ENCODE measurements at regions not wholly inside any gene's neighbourhood (a gene's known extent, or its start where the extent isn't known, plus 50 kb on each side); places are given as distances from the start of the nearest gene placed in this dataset.

DNA sequence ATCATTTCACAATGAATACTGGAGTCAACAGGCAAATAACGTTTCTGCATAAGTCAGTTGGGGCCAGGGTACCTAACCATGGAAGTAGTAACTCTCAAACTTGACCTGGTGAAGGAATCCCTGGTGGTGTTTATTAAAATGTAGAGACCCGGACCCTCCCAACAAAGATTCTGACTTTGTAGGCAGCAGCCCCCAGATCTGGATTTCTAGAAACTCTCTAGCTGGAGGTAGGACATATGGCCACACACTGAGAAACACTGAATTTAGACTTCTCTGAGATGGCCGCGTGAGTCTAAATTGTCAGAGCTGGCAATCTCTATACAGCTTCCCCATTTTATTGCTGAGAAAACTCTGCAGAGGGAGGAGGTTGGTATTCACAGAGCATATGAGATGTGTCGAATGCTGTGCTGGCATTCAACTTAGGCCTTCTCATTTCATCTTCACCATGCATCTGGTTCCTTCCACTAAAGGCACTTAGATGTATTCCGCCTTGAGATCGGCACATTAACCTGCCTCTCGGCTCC lies 278.1 kb downstream of the CYRIA start:
- no peak overlapping the region for H2BK12ac ChIP-seq (ENCODE audit: insufficient read length, low read depth, low read length)
- no peak overlapping the region for H2BK15ac ChIP-seq (ENCODE audit: low read depth, low read length)
- TF ChIP-seq, protein P1, sequence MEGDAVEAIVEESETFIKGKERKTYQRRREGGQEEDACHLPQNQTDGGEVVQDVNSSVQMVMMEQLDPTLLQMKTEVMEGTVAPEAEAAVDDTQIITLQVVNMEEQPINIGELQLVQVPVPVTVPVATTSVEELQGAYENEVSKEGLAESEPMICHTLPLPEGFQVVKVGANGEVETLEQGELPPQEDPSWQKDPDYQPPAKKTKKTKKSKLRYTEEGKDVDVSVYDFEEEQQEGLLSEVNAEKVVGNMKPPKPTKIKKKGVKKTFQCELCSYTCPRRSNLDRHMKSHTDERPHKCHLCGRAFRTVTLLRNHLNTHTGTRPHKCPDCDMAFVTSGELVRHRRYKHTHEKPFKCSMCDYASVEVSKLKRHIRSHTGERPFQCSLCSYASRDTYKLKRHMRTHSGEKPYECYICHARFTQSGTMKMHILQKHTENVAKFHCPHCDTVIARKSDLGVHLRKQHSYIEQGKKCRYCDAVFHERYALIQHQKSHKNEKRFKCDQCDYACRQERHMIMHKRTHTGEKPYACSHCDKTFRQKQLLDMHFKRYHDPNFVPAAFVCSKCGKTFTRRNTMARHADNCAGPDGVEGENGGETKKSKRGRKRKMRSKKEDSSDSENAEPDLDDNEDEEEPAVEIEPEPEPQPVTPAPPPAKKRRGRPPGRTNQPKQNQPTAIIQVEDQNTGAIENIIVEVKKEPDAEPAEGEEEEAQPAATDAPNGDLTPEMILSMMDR (conservative IDR thresholded peaks at IDR 0.05), result no peak
- Mint-ChIP-seq H3K4me1 (no peaks in the 10 kb centered on the region), H3K9me3 (no peaks in the 10 kb centered on the region), H3K27me3 (ENCODE audit: low read depth) (peaks cover 2% of the 10 kb centered on the region; the same call in 1 of the 2 replicates), H3K27ac (no peak overlapping the region), H3K4me3 (no peak overlapping the region), H3K36me3 (ENCODE audit: insufficient read depth in 1 of 3, low read depth in 3 of 3) (no peaks in the 10 kb centered on the region)
- DNase-seq, result no peak
- no peaks in the 10 kb centered on the region for H3K23me2 ChIP-seq (ENCODE audit: insufficient read length, low read depth, low read length, poor library complexity, severe bottlenecking)
- H3K23ac ChIP-seq (ENCODE audit: insufficient read length, low read depth, low read length), result no peak overlapping the region
- no peak overlapping the region for H4K5ac ChIP-seq (ENCODE audit: insufficient read length, low read depth, low read length)
- no peak overlapping the region for H2AFZ ChIP-seq (ENCODE audit: low read length)
- no peak overlapping the region for H3K27ac ChIP-seq (ENCODE audit: insufficient read length, low read depth, low read length)
- no peaks in the 10 kb centered on the region for H3K79me2 ChIP-seq (ENCODE audit: insufficient read depth, low read length)
- no peak overlapping the region for H3T11ph ChIP-seq (ENCODE audit: low read length)
- H4K8ac ChIP-seq (replicated peaks; ENCODE audit: insufficient read length, low read depth, low read length), result no peak overlapping the region
- H2BK5ac ChIP-seq (ENCODE audit: insufficient read length, low read length), result no peak overlapping the region
- no peak overlapping the region for H2BK20ac ChIP-seq (ENCODE audit: low read depth, low read length, poor library complexity, severe bottlenecking)
- no peaks in the 10 kb centered on the region for H3K4me1 ChIP-seq (ENCODE audit: insufficient read depth, low read length)
- no peak overlapping the region for H3K14ac ChIP-seq (ENCODE audit: insufficient read depth, low read length)
- no peaks in the 10 kb centered on the region for H4K20me1 ChIP-seq (ENCODE audit: control insufficient read depth, insufficient read depth, insufficient read length)
- H3K4me2 ChIP-seq (ENCODE audit: insufficient read depth, insufficient read length, low read length), result no peak overlapping the region
- no peak overlapping the region for H3K4ac ChIP-seq (ENCODE audit: low read depth, low read length)
- H4K91ac ChIP-seq (ENCODE audit: insufficient read length, low read depth, low read length), result no peak overlapping the region
- no peaks in the 10 kb centered on the region for H3K27me3 ChIP-seq (ENCODE audit: insufficient read depth, low read length)
- H3K79me1 ChIP-seq (ENCODE audit: insufficient read depth, low read depth, low read length, poor library complexity, severe bottlenecking), result no peaks in the 10 kb centered on the region
- no CpG with 5 or more reads among the region's 8 CpGs for WGBS (ENCODE audit: extremely low coverage, insufficient read length, low lambda C conversion rate)
- H2BK120ac ChIP-seq (ENCODE audit: low read depth, low read length, poor library complexity, severe bottlenecking), result no peak overlapping the region
- no peak overlapping the region for H3K18ac ChIP-seq (ENCODE audit: insufficient read length, low read depth, low read length)
- H3K9ac ChIP-seq (ENCODE audit: extremely low read depth, insufficient read length, low read length), result no peak overlapping the region
- no peak overlapping the region for H3K56ac ChIP-seq (ENCODE audit: insufficient read length, low read depth, low read length)
- H3K9me3 ChIP-seq (ENCODE audit: control insufficient read depth, low read depth, low read length), result no peaks in the 10 kb centered on the region
- no peak overlapping the region for H2AK5ac ChIP-seq (ENCODE audit: insufficient read length, low read length)

Data from H9 (cell line).